ENCODE measurements at regions not wholly inside any gene's neighbourhood (a gene's known extent, or its start where the extent isn't known, plus 50 kb on each side); places are given as distances from the start of the nearest gene placed in this dataset.

DNA sequence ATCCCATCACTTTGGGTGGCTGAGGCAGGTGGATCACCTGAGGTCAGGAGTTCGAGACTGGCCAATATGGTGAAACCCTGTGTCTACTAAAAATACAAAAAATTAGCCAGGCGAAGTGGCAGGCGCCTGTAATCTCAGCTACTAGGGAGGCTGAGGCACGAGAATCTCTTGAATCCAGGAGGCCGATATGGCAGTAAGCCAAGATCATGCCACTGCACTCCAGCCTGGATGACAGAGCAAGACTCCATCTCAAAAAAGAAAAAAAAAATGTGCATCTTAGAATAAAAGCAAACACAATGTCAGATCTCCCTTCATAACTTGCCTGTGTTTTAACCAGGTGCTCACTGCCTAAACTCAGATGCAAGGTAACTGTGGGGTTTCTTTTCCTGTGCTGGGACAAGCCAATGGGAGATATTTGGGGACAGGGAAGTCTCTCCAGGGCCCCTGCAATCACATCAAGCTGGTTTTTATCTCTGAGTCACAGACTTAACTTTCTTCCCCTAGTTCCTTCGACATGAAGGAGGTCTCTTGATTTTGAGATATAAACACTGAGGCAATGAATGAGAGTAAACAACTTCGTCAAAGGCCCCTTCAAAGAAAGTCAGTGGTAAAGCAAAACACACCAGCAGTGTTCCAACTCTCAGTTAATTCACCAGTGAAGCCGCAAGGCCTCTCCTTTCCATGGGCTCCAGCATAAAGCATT, 99.1 kb downstream of the SNX18 start:
- DNase-seq (ENCODE audit: low read depth, low spot score), result no peak
- no peak overlapping the region for H3K27ac Mint-ChIP-seq (ENCODE audit: unreplicated experiment)
- H3K9me3 Mint-ChIP-seq, result peaks cover 3% of the 10 kb centered on the region
- no peaks in the 10 kb centered on the region for H3K4me1 Mint-ChIP-seq
- no peak overlapping the region for H3K4me3 Mint-ChIP-seq
- no peaks in the 10 kb centered on the region for H3K27me3 Mint-ChIP-seq (ENCODE audit: low read depth)
- H3K36me3 Mint-ChIP-seq (ENCODE audit: low read depth), result no peaks in the 10 kb centered on the region
- TF ChIP-seq CTCF (conservative IDR thresholded peaks at IDR 0.05), result no peak

- no peak for TF ChIP-seq CTCF (conservative IDR thresholded peaks at IDR 0.05)
- no peaks in the 10 kb centered on the region for H3K27me3 Mint-ChIP-seq (ENCODE audit: low read depth)
- H3K9me3 Mint-ChIP-seq, result peaks cover 3% of the 10 kb centered on the region
- H3K36me3 Mint-ChIP-seq (ENCODE audit: low read depth), result no peaks in the 10 kb centered on the region
- DNase-seq (ENCODE audit: low read depth, low spot score), result no peak
- H3K4me1 Mint-ChIP-seq, result no peaks in the 10 kb centered on the region
- no peak overlapping the region for H3K27ac Mint-ChIP-seq (ENCODE audit: unreplicated experiment)
- H3K4me3 Mint-ChIP-seq, result no peak overlapping the region
Observed at GRCh38 chr5:54616031-54616430, 98.5 kb downstream of the SNX18 start.

DNA sequence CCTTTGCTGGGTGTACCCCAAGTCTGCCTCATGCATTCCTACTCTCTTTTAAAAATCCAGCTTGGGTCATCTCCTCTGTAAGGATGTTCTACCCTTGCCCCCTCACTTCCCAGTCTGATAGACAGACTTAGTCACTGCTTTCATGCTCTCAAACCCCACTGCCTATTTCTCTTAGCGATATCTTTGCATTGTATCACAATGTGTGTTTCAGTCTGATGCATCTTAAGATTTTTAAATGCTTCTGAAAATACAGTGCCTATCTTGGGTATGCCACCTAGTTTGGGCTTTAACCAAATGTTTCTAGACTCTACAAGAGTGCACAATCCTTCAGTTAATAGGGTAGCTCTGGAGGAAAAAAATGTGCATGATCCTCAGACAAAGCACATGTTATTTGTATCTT, 97.8 kb downstream of the SNX18 start:
- H3K4me3 Mint-ChIP-seq, result no peak overlapping the region
- H3K36me3 Mint-ChIP-seq (ENCODE audit: low read depth), result no peaks in the 10 kb centered on the region
- no peaks in the 10 kb centered on the region for H3K27me3 Mint-ChIP-seq (ENCODE audit: low read depth)
- peaks cover 3% of the 10 kb centered on the region for H3K9me3 Mint-ChIP-seq
- H3K4me1 Mint-ChIP-seq, result no peaks in the 10 kb centered on the region
- H3K27ac Mint-ChIP-seq (ENCODE audit: unreplicated experiment), result no peak overlapping the region
- DNase-seq (ENCODE audit: low read depth, low spot score), result no peak
- no peak for TF ChIP-seq CTCF (conservative IDR thresholded peaks at IDR 0.05)

- Mint-ChIP-seq H3K4me3 (no peak overlapping the region), H3K9me3 (peaks cover 3% of the 10 kb centered on the region), H3K4me1 (no peaks in the 10 kb centered on the region), H3K36me3 (ENCODE audit: low read depth) (no peaks in the 10 kb centered on the region), H3K27me3 (ENCODE audit: low read depth) (no peaks in the 10 kb centered on the region), H3K27ac (ENCODE audit: unreplicated experiment) (no peak overlapping the region)
- DNase-seq (ENCODE audit: low read depth, low spot score), result no peak
- TF ChIP-seq CTCF (conservative IDR thresholded peaks at IDR 0.05), result no peak
Observed at GRCh38 chr5:54612711-54613110, 95.2 kb downstream of the SNX18 start.

GRCh38 chr5:54611290-54611951, 93.9 kb downstream of the SNX18 start:
- no peaks in the 10 kb centered on the region for H3K27me3 Mint-ChIP-seq (ENCODE audit: low read depth)
- H3K9me3 Mint-ChIP-seq, result peaks cover 3% of the 10 kb centered on the region
- no peak overlapping the region for H3K4me3 Mint-ChIP-seq
- no peaks in the 10 kb centered on the region for H3K36me3 Mint-ChIP-seq (ENCODE audit: low read depth)
- H3K27ac Mint-ChIP-seq (ENCODE audit: unreplicated experiment), result no peak overlapping the region
- TF ChIP-seq CTCF (conservative IDR thresholded peaks at IDR 0.05), result no peak
- no peak for DNase-seq (ENCODE audit: low read depth, low spot score)
- no peaks in the 10 kb centered on the region for H3K4me1 Mint-ChIP-seq
